NCI-H2107 treated with DMSO at 0.1 percent for 48 hours (cell line): ENCODE measurements at regions not wholly inside any gene's neighbourhood (a gene's known extent, or its start where the extent isn't known, plus 50 kb on each side); places are given as distances from the start of the nearest gene placed in this dataset.

Experiments used
- DNase-seq: peaks from one replicate; lab custom pipeline; 2025; ENCODE audit not compliant: unreplicated experiment; lab: John Stamatoyannopoulos, UW

DNA sequence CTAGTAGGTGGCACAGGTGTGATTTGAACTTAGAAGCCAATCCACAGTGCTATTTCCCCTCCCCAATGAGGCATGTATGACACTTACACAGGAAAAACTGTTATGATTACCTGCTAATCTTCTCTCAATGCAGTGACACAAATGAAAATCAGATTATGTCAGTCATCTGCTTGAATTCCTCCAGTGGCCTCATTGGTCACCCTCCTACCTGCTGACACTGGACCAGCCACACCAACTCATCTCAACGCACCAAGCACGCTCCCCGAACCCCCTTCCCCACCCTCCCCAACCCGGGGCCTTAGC, 82.2 kb upstream of the SEC11C start:
- DNase-seq: no peak

- DNase-seq: no peak
Measured at GRCh38 chr18:59057969-59058368, 81.7 kb upstream of the SEC11C start.

GRCh38 chr18:59059140-59059539, 80.5 kb upstream of the SEC11C start:
- DNase-seq: no peak

- no peak for DNase-seq
Measured at GRCh38 chr18:59060551-59060950, 79.1 kb upstream of the SEC11C start.

- no peak for DNase-seq
Measured at GRCh38 chr18:59061914-59062642, 77.6 kb upstream of the SEC11C start.

DNA sequence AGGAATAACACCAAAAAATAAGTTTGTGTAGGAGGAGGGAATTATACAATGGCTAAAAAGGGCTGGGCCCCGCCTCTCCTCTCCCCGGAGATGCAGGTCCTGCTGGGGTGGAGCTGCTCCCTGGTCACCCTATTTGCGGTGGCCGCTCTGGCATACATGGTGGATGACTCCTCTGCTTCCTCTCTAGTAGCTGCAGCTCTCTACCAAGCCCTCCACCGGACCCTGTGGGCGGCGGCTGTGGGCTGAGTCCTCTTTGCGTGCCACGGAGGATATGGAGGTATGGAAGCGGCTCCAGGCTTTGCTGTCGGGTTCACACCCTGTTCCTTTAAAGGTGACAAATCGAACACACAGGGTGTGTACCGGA, 77.1 kb upstream of the SEC11C start:
- no peak for DNase-seq

DNA sequence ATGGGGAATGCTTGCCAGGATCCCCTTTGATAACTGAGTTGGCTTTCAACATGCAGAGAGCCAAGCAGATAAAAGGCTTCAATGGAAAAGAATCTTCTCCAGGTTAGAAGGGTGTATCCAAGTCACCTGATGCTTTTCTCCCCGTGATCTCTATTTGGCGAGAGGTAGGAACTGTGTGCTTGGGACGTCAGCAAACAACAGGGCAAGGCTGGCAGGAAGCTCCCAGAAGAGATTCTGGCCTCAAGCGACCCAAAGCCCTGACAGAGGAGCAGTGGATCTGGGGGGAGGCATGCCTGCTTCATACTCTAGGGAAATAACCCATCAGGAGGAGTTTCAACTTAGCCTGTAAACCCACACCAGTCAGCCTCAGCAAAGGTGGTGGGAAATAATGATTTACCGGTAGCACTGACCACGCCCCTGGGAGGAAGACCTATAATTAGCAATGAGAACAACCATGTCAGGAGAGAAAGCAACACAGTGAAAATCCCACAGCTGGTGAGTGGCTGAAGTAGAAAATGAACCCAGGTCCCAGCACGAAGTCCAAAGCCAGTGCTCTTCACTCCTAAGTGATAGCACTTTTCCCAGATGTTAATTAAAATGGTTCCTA, 76.3 kb upstream of the SEC11C start:
- no peak for DNase-seq

DNA sequence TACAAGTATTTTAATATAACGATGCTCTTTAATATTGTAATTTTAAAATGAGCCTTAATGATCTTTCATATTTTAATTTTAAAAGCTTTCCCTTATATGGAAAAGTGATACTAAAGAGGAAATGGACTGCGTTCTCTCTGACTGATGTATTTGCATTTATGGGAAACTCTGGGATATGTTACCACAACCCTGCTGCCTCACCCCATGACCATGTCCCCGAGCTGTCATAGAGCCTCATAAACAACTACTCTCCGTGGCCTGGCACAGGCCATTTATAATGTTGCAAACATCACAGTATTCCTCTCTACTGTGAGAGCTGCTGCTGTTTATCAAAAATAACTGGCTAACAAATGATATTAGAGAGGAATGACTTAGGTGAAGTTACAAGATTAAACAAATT, 75.8 kb upstream of the SEC11C start:
- DNase-seq: no peak

- DNase-seq: peak; percentile 73
Measured at GRCh38 chr18:59065684-59066083, 74.0 kb upstream of the SEC11C start.

DNA sequence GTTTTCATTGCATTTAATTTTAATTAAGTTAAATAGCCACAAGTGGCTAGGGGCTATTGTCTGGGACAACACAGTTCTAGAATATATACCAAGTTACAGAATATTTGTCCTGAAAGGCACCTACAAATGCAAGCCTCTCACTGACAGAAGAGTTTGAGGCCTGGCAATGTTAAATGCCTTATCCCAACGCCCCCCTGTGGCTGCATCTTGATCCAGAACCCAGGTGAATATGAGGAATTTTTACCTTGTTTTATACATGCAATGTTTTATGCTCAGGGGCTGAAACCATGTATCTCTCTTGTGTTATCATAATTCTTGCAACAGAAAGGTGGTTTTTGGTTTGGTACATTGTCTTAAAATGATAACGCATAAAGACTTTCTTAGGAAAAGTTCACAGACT, 71.8 kb upstream of the SEC11C start:
- peak; percentile 32 for DNase-seq

DNA sequence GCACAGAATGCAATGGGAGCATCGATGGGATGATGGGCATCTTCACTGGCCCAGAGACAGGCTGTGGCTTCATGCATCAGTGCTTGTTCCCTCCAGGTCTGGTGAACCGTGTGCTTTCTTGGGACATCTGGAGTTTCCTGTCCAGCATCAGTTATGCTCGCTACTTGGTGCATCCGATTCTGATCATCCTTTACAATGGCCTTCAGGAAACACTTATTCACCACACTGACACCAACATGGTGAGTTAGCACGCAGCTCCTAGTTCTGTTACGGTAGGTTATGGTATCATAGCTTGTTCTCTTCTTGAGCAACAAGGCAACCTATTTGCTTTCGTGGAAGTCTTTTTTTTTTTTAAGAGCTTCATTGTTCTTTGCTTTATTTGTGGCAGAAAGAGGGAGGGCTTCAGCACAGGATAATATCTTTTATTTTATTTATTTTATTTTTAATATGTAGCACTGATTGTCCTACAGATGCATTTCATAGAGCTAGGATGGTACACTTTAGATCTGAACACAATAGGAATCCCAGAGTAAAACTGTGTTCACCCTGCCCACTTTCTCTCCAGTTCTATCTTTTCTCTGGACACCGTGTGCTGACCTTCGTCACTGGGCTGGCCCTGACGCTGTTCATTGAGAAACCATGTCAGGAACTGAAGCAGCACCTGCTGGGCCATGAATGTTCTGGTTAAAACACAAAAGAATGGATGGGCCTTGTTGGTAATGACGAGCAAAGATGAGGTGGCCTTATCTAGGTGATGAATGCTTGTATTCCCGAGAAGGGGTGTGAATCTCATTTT, 71.2 kb upstream of the SEC11C start:
- no peak for DNase-seq

- DNase-seq: no peak
Measured at GRCh38 chr18:59070181-59070912, 69.3 kb upstream of the SEC11C start.

DNA sequence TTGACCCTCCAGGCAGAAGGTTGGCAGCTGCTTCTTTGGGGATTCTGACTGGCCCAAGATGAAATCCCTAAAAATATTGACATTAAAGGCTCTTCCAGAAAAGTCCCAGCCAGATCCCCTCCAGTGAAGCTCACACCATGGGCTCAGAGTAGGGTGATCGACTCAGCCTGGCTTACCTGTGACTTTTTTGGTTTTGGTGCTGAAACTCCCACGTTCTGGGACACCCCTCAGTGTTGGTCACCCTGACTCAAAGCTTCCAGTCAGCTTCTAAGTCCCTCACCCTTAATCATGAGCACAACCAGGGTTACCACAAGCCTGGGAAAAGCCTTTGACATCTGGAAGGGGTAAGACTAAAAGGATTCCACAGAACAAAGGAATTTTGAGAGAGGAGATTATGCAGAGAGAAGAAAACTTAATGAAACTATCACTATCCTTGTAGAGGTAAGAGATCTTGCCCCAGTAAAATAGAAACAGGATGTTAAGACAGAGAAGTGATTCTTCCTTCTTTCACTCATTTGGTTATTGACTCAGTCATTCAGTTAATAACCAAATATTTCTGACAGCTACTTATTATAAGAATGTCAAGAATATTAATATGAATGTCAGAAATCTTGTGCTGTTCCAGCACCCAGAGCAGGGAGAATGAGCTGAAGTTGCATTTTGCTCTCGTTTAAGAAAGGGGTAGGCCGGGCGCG, 66.8 kb upstream of the SEC11C start:
- no peak for DNase-seq

DNA sequence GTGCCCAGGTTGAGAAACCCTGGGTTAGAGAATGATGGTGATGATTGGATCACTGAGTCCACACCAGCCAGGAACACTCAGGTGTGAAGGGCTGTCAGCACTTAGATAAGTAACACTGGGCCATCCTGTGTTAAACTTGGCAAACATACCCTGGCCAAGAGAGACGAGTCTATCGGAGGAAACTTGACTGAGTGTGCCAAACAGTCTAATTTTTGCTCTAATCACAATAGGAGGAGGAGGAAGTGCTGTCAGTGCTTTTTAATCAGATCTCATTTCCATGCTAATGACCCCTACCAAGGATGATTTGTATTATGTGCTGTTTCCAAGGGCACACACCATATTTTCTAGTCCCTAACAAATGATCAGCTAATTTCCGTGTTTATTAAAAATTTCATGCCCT, 63.8 kb upstream of the SEC11C start:
- DNase-seq: no peak

- DNase-seq: no peak
Measured at GRCh38 chr18:59079264-59079663, 60.4 kb upstream of the SEC11C start.

DNA sequence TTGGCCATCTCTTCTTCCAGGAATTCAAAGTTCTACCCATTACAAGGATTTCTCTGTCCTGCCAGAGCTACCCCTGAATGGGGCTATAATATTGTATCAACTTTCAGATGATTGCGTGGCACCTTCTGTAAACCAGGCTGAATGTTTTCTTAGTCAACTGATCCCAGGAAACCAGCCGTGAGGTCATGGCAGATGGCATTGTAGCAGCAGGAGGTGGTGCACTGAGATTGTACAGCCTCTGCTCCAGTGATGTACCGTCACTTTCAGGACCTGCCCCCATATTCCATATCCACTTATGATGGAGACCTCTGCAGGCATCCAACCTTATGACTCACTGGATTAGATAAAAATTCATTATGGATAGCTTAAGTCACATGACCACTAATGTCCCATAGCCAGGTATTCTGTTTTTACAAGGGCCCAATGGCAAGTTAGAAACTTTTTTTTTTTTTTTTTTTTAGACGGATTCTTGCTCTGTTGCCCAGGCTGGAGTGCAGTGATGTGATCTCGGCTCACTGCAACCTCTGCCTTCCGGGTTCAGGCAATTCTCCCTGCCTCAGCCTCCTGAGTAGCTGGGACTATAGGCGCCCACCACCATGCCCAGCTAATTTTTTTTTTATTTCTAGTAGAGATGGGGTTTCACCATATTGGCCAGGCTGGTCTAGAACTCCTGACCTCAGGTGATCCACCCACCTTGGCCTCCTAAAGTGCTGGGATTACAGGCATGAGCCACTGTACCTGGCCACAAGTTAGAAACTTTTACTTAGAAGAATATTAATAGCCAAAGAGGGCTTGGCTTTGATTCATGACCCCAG, 59.8 kb upstream of the SEC11C start:
- DNase-seq: peak; percentile 74

DNA sequence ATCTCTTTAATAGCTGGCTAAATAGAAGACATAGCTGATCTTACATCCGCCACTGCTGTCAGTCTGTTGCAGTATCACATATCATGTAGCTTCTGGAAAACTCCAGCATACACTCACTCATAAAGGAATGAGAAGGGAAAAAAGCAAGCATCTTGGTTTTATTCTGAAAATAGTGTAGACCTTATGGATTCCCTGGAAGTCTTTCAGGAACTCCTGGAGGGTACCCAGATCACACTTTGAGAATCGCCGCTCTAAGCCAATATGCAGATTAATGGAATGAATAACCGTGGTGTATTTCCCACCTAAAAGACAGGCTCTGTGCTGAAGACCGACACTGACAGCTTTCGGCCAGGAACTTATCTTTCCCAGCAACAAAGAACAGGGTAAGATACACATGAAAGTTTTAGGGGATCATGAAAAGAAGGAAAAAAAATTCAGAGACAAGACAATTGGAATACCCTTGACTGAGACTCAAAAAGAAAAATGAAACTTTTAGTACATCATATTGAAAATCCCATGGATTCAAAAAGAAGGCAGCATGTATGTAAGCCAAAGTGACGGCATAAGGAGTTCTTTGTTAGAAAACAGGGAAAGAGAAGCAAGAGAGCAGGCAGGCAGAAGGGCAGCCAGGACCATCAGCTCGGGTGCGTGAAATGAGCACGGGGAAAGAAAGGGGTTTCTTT, 56.4 kb upstream of the SEC11C start:
- DNase-seq: no peak

GRCh38 chr18:59085126-59085794, 54.4 kb upstream of the SEC11C start:
- DNase-seq: peak; percentile 59

- no peak for DNase-seq
Measured at GRCh38 chr18:59085797-59086196, 53.9 kb upstream of the SEC11C start.
